GM19023 (cell line): ENCODE measurements at regions not wholly inside any gene's neighbourhood (a gene's known extent, or its start where the extent isn't known, plus 50 kb on each side); places are given as distances from the start of the nearest gene placed in this dataset.
"Not testable (repeated sequence)": the region's sequence is repeated elsewhere in the genome, so short reads cannot be mapped to it uniquely, and the experiment has no call there.

Source experiments
- ATAC-seq: cut with Tn5 transposase; IDR thresholded peaks from one replicate; pipeline ENCODE4 v1.9.1; 2021; ENCODE audit warnings: mild to moderate bottlenecking, moderate library complexity; ENCODE audit not compliant: unreplicated experiment

DNA sequence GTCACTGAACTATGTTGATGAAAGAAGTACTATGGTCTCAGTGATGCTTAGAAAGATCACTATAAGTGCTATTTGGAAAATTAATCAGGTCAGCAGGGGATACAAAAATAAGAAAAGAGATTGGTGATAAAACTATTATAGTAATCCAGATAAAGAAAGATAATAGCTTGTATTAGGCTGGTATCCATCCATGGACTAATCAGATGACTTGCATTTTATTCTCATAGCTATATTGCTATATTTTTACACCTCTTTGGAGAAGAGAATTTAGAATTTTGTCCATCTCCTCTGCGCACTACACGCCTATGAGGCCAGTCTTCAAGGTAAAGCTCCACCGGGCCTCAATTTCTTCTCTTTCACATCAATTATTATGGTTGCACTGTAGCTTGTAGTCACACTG lies 635.1 kb upstream of the DDX18 start:
- ATAC-seq: no peak

GRCh38 chr2:117190856-117191559 lies 623.5 kb upstream of the DDX18 start:
- no peak for ATAC-seq

DNA sequence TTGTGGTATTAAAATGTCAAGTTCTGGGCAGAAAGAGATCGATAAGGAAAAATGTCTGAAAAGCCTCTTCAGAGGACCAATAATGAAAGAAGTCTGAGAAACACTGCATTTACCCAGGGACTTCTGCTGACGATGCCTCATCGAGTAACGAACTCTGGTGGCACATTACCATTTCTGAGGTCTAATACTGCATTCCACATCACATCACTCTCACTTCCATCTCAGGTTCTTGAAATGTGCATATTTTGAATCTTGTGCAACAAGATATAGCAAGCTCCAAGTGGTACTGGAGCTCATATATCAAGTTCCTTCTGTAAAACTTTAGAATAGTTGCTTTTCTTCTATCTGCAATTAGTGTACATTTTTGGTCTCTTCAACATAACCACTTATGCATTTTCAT lies 619.1 kb upstream of the DDX18 start:
- no peak for ATAC-seq

DNA sequence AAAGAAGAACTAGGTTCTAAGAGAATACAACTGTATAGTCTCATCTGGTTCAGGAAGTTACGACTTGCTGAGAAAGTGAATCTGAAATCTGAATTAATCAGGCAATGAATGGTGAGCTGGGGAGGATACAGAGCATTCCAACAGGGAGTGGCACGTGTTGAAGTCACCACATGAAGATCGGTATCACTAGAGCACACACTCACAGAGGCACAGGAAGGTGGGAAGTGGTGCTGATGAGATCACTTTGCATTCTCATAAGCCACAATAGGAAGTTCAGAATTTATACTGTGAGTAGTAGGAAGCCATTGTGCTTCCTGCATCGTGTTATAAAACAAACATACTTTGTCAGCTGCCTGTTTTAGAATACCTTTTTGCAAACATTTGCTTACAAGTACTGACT lies 615.0 kb upstream of the DDX18 start:
- no peak for ATAC-seq

DNA sequence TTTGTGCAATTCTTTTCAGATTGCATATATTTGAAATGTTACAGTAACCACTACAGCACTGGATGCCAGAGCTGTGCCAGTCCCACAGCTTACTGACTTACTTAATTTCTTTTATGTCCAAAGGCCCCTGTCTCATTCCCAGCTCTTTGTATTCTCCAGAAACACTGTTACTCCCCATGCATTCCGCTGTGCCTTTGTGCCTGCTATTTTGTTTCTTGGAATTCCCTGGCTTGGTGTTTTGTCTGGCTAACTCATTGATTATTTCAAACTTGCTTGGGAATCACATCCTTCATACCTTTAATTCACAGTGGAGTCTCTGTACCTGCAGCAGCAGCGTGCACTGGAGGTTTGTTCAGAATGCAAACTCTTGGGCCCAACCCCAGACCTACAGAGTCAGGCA lies 601.9 kb upstream of the DDX18 start:
- no peak for ATAC-seq

- ATAC-seq: no peak
Observed at GRCh38 chr2:117217145-117217544, 597.3 kb upstream of the DDX18 start.

- no peak for ATAC-seq
Observed at GRCh38 chr2:117222809-117223208, 591.7 kb upstream of the DDX18 start.

DNA sequence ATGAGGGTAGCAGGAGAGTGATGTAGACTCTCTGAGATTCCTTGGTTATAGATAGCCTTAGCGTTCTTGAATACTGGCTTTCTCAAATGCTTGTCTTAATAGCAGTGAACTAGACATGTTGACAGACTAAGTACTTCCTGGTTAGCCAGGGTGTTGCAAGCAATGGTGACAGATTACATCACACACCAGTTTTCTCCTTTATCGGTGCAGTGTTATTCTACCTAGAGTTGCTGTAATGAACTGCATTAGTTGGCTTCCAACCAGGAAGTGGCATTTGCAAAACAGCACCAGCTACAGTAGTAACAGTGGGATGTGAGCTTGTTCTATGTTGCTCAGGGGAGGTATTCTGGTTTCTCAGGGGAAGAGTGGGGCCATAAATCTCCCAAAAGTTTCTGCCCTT lies 582.2 kb upstream of the DDX18 start:
- no peak for ATAC-seq

GRCh38 chr2:117257362-117257761 lies 557.1 kb upstream of the DDX18 start:
- ATAC-seq: no peak

- no peak for ATAC-seq
Observed at GRCh38 chr2:117269574-117269973, 544.9 kb upstream of the DDX18 start.

DNA sequence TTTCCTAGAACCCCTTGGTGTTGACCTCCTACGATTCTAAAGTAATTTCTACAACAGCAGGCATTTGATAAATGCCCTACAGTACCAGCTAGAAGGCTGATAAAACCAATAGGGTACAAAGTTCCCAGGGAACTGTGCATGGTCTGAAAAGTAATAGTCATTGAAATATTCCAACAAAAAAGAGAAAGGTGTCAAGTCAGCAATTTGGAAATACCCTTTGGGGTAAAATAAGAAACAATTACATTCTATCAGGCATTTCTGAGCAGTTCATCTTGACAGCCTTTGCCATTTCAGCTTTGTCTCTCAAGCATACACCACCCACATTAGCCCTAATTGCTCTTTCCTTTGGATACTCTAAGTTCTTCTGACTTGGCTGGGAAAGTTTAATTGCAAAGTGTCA lies 542.9 kb upstream of the DDX18 start:
- ATAC-seq: no peak

DNA sequence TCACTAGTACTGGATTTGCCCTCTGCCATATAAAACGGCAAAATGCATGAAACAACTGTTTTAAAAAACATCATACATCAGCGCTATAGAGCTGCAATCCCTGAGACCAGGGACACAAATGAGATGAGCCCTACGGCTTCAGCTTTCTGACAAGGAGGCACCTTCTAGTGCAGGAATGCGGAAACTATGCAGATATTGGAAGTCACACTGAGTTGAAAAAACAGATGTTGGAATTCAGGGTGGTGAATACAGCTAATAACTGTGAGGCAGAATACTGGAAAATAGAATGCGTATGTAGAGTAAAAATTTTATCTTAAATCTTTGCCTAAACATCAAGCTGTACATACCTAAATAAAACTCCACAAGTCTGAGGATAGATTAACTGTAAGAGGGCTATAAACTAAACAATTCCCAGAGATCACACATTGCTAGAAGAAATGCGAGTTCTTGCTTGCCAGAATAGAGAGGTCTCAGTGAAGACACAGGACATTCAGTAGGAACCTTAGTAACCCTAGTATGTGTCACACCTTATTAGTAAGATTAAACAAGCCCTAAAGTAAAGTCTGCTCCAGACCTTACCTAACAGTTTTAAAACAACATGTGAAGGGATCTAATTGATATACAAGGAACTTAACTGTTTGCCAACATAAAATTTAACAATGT lies 541.4 kb upstream of the DDX18 start:
- no peak for ATAC-seq

GRCh38 chr2:117293012-117293411 lies 521.5 kb upstream of the DDX18 start:
- ATAC-seq: no peak

GRCh38 chr2:117299451-117299850 lies 515.0 kb upstream of the DDX18 start:
- no peak for ATAC-seq

- no peak for ATAC-seq
Observed at GRCh38 chr2:117308861-117309770, 505.4 kb upstream of the DDX18 start.

- ATAC-seq: no peak
Observed at GRCh38 chr2:117321816-117322215, 492.7 kb upstream of the DDX18 start.

DNA sequence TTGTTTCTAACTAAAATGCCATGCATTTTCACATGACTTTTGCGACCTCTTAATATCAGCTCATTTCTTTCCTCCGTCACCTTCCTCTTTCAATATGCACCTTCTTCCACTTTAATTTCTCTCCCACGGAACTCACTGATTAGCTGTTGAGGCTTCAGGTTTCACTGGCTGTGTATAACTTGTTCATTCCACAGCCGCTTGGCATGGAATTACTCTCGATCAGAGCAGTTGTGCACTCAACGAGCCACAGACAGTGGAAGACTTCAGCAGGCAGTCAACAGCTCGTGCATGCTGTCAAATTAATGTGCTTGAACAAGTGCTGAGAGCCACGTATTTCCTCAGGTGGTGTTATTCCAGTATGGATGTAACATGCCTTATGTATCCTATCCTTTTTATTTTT lies 491.2 kb upstream of the DDX18 start:
- no peak for ATAC-seq

- no peak for ATAC-seq
Observed at GRCh38 chr2:117330641-117331040, 483.9 kb upstream of the DDX18 start.

- no peak for ATAC-seq
Observed at GRCh38 chr2:117335967-117336366, 478.5 kb upstream of the DDX18 start.

DNA sequence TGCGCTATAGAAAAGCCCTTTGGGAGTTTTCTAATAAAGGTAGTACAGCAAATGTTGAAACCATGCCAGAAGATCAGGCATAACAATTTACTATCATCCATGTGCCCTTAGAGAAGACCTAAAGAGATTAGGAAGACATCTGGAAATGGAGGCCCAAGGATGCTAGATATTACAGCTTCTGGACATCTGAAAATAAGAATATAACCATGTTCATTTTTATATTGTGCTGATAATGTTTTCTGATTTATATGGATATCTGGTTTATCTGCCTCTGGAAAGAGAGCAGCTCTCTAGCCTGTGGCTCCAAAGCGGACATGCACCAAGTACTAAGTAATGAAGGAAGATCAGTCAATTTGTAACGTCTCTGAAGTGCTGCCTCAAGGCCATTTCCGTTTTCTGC lies 478.0 kb upstream of the DDX18 start:
- ATAC-seq: no peak

GRCh38 chr2:117337981-117338380 lies 476.5 kb upstream of the DDX18 start:
- not testable (repeated sequence) for ATAC-seq

DNA sequence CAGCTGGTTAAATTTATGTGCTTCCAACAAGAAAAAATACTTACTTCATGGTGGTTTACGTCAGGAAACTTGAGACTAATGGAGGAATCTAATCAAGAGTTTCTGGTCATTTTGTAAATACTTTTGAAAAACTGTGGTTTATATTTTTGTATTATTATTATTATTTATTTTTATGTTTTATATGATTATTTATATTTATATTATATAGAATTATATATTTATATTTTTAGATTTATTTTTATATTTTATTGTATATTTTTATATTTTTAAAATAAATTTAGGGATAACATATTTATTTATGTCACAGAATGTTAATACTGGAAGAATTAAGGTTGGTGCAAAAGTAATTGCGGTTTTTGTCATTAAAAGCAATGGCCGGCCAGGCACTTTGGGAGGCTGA lies 474.5 kb upstream of the DDX18 start:
- ATAC-seq: no peak
